SW480 (cell line): ENCODE measurements at regions not wholly inside any gene's neighbourhood (a gene's known extent, or its start where the extent isn't known, plus 50 kb on each side); places are given as distances from the start of the nearest gene placed in this dataset.
A peak's percentile ranks its signal among the peaks of the same experiment; 100 is the strongest.
"Not testable (repeated sequence)": the region's sequence is repeated elsewhere in the genome, so short reads cannot be mapped to it uniquely, and the experiment has no call there.

ENCODE experiments used
- DNase-seq: peaks from one replicate; pipeline ENCODE4 v3.0.0-alpha.2; 2016; ENCODE audit warnings: low spot score

DNA sequence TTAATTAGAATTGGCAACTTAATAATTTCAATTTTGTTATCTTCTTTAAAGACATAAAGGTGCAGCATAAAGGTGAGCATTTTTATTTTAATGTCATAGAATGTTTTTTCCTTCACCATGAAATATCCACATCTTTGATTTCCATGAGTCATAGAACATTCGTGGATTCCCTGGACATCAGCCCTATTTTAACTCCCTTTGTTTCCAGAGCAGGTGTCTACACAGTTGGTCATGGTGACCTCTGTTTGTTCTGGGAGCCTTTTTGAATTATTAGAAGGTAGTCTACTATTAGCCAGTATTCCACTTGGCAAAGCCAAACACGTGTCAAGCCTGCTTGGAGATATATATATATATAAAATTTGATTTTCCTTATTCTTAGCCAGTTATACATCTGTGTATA, 572.9 kb downstream of the LTN1 start:
- no peak for DNase-seq

DNA sequence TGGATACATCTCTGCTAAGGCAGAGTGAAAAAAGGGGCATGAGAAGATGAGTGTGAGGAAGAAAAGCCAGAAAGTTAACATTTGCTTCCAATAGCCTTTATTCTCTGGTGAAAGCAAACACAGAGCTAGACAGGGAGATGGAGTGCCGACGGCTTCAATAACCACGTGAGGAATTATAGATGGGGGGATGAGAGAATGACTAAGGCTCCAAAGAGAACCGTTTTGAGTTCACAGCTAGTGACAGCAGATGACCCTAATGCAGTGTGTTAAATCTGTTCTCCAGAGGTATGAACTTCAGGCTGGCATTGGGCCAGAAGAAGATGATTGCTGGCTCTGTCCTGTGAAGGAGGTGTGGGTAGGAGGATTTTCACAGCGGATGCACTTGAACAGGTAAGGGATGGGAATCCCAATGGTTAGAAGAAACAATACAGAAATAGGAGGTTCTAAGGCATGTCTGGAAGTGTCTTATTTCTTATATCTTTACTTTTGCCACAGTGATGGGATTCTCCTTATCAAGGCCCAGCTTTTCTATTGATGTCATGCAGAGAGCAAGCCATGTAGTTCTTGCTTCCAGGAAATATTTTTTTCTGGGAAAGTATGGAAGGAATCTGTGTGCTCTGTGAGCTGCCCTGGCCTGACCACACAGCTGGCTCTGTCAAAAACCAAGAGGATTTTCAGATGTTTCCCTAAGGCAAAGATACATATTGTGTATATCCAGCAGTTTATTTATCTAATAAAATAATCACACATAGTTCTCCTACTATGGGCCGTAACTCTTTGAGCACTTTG, 573.8 kb downstream of the LTN1 start:
- DNase-seq, result no peak

DNA sequence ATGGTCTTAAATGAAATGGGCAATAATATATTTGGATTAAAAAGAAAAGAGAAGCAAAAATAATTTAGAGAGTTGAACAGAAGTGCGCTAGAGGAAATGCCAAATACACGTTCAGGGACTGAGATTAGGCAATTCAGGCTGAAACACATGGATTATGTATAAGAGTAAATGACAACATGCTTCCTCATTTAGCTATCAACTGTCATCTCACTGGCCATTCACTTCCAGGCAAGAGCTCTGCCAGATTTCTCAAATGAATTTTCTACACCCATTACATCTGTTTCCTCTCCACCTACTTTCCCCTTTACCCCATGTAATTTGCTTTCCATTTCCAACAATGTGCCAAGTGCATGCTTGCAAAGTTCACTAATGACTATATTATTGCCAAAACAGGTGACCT, 582.4 kb downstream of the LTN1 start:
- DNase-seq, result no peak

DNA sequence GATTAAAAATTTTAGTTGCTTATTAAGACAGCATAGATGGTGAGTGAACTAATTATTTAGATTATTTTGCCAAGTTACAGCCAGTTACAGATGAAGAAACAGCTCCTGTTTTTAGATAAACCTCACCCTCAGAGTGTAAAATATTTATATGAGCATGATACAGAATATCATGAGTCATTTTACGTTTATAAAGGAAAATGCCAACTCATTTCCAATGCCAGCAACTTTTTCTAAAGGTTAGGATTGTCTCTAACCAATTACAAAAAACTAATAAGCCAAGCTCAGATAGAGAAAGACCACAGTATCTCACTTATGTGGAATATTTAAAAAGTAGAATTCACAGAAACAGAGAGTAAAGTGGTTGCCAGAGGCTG, 590.1 kb downstream of the LTN1 start:
- DNase-seq, result no peak

DNA sequence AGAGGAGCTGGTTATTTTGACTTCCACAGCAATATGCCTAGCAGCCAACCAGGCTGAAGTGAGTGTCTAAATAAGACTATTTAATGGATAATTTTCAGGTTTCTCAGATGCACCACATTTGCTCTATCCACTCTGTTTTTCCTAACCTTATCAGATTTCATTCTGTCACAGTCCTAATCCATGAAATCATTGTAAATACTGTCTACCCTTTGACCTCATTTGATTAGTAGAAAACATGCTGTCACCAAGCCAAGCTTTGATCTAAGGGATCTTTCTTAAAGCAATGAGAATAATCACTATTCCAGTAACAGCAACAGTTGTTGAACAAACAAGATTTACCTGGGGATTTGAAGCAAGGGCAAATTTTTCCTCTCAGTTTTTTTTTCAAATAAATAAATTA, 595.6 kb downstream of the LTN1 start:
- DNase-seq, result no peak

DNA sequence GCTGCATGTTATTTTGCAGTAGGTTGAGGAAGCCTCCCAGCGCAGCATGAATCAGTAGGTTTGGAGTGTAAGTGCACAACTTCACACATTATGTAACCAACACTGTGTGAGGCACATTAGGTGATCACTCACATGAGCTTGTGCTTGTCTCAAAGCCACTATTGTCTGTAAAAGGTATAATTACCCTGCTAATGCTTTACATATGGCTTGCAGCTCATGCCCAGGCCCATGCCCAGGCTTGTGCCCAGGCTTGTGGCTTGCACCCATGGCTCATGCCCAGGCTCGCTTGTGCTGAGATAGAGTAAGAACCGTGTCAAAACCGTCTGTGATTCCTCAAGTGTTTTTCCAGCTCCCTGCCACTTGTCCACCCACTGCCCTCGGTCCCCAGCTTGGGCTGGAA, 596.3 kb downstream of the LTN1 start:
- DNase-seq, result no peak

DNA sequence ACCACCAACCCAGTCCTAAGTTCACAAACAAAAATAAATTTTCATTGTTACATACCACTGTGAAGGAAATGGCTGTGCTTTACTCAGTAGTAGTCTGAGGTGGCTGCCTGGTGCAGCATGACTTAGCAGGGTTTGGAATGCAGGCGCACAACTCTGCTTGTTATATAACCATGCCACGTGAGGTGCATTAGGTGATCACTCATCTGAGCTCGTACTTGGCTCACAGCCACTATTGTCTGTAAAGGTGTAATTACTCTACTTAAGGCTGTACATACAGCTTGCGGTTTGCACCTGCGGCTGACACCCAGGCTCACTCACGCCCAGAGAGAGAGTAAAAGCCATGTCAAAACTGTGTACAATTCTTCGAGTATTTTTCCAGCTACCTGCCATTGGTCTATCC, 599.4 kb downstream of the LTN1 start:
- DNase-seq, result peak; percentile 92

DNA sequence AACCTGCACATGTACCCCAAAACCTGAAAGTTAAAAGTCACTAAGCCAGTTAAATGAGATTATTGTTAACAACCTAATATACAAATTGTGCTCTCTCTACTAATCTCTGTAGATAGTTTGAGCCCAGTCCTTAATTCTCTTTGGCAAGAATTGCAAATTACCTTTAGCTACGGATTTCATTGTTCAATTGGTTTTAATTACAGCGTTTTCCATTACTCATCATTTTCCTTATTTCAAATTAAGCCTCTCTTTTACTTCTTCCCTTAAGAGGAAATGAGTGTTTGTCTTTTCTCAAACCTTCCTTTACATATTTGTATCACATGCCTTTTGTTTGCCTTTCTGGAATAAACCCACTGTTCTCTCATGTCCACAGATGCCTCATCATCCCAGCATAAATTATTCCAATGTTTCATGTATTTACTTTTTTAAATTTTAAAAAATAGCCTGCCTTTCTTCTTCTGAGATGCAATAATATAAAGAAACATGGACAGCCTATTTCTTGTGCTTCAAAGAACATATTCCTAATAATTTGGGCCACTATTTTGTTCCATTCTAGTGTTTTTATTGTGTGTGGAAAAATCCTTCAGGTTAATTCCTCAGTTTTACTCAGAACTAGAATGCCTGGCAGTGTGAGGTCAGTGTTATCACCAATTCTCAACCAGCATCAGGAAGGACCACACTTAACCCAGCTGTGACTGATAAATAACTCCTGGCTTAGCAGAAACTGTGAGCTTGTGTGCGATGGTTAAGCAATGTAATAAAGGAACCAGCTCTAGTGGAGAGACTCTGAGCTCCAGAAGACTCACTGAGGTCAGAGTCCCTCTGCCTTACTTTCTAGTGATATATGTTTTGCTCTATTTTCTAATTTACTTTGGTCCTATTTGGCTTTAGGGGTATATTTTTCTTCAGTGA, 600.5 kb downstream of the LTN1 start:
- DNase-seq, result no peak

DNA sequence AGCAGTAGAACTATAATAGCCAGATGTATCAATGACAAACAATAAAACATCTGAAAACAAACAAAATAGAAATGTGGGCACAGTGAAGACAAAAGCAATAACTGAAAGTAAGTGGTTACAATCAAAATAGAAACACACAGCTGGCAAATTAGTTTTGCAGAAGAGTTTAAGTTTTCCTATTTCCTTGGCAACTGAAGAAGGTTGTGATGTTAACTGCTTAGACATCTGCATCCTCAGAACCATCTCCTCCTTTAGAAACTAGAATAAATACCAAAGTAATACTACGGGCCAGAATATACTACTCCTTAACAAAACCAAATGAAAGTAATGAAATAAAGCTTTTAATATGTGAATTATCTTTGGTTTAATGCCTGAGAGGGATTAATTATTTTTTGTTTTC, 605.5 kb downstream of the LTN1 start:
- no peak for DNase-seq

DNA sequence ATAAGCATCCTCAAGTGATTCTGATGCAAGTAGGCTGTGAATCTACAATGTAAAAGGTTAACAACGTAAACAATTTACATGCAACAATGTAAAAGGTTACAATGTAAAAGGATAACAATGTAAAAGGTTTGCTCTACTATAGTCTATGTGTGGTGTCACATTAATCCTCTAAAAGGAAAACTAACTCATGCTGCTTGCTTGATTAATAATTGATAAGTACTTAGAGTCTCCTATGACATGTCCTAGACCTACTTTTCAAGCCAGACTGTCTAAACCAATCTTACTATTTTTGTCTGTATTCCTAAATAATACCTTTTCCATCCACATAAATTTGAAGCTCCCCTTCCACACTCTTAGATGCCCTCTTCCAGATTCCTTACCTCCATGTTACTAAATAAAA, 606.8 kb downstream of the LTN1 start:
- DNase-seq, result no peak

DNA sequence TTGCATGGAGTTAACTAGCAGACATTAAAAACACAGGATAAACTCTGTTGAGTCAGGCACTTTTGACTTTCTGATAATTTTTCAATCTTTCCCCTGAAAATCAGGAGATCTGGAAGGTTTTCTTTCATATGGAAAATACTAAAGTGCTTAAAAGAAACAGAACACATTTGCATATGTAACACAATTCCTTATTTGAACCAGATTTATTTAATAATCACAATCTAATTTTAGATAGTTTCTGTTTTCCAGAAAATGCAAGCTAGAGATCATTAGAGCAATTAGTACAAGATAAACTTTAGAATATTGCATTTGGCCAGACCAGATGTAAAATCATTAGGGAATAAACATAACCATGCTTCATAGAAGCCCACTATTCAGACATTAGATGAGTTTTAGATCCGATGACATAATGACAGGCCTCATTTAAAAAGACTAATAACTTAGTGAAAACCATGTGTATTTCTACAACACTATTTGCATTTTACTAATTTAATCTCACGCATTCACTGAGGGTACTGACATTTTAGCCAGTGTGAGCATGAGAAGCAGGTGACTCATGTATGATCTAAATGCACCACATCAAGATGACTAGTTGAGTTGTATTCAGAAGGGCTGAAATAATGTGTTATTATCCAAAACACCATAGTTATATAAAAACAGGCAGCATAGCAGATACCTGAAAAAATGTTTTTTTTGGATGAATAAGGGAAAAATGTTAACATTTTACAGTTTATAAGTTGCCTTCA, 611.5 kb downstream of the LTN1 start:
- DNase-seq, result not testable (repeated sequence)

DNA sequence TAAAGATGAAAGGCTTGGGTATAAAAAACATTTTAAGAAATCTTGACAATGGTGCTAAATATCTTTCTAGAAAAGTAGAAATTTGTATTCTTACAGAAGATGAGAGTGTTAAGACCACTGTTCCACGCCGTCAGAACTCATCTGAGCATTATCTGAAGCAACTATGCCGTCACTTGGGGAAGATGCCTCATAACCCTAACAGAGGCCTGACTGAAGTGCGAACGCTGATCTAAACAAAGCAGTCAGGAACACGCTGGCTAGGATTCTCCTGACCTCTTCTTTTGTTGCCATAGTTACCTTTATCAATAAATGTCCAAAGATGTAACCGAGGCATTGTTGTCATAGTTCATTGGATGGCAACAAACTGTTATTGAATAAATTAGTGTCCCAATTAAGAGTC, 612.4 kb downstream of the LTN1 start:
- DNase-seq, result no peak

DNA sequence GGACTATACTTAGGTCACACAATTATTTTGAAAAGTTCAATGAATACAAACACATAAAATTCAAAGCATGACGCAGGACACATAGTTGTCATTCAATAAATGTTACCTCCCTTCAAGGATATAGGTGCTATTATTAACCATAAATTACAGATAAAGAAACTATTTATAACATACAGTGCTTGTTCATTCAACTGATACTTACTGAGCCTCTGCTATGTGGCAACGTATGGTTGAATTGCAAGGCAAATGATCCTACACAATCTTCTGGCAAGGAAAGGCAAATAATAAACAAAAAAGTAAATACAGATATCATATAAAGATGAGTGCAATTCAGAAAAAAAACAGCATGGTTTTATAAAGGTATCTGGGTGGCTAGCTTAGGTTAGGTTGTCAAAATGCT, 614.7 kb downstream of the LTN1 start:
- no peak for DNase-seq

DNA sequence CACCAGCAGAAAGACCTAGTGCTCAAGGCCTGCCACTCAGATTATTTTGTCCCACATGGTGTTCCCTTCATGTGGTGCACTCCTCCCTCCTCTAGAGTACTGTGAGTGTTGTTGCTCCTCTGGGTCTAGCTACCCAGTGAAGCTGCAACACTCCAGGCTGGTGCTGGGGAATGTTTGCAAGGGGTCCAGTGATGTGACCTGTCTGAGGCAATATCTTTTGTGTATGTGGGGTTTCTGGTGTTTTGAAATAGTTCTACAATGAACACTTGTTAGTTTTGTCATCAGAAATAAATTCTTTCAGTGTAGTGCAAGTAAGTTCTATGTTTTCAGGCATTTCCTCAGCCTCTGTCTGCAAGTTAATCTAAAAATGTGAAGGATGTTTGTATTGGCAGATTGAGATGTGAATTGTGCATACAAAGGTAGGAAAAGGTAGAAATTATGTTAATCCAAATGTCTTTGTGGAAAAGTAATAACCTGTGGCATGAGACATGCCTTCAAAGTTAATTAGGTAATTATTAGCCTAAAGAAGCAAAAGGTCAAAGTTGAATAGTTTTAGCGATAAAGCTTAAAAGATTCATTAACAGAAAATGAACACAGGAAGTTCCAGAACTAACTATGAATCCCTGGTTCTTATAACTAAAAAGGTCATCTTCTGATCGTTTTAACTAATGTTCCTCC, 616.8 kb downstream of the LTN1 start:
- no peak for DNase-seq

DNA sequence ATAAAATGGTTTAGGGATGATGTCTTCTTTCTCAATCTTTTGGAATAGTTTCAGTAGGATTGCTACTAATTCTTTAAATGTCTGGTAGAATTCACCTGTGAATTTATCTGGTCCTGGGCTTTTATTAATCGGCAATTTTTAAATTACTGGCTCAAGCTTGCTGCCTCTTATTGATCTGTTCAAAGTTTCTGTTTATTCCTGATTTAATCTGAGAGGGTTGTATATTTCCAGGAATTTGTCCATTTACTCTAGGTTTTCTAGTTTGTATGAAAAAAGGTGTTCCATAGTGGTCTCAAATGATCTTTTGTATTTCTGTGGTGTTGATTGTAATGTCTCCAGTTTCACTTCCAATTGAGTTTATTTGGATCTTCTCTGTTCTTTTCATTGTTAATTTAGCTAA, 617.8 kb downstream of the LTN1 start:
- DNase-seq, result no peak

DNA sequence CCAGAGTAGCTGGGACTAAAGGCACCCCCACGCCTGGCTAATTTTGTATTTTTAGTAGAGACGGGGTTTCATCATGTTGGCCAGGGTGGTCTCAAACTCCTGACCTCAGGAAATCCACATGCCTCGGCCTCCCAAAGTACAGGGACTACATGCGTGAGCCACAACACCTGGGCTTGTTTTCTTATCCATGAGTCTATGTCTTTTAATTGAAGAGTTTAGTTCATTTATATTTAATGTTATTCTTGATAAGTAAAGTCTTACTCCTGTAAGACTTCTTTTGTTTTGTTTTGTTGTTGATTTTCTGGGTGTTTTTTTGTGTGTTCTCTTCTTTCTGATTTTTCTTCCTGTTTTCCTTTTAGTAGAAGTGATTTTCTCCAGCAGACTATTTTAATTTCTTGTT, 621.0 kb downstream of the LTN1 start:
- no peak for DNase-seq

DNA sequence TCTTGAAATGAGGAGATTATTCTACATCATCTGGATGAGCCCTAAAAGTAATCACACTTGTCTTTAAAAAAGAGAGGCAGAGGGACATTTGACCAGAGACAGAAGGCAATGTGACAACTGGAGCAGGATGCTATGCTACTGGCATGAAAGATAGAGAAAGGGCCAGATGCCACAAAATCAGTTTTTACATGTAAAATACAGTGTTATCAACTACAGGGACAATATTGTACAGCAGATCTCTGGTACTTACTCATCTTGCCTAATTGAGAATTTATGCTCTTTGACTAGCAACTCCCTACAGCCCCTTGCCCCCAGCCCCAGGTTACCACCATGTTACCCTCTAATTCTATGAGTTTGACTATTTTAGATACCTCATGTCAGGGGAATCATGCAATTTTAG, 633.4 kb downstream of the LTN1 start:
- DNase-seq, result no peak

DNA sequence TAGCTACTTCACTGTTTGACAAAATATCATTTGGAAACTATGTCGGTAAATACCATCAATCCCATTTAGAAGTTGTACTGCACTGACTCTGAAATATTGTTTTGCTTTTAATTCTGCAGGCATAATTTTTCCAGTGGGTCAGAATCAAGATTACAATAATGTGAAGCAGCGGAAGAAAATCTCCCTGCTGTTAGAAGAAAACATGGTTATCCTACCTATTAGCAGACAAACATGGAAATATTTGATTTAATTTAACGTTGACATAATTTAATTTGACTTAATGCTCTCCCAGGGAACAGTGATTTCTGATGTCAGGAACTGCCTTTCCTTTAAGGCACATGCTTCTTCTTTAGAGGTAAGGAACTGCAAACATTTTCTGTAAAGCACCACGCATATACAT, 634.0 kb downstream of the LTN1 start:
- DNase-seq, result no peak

DNA sequence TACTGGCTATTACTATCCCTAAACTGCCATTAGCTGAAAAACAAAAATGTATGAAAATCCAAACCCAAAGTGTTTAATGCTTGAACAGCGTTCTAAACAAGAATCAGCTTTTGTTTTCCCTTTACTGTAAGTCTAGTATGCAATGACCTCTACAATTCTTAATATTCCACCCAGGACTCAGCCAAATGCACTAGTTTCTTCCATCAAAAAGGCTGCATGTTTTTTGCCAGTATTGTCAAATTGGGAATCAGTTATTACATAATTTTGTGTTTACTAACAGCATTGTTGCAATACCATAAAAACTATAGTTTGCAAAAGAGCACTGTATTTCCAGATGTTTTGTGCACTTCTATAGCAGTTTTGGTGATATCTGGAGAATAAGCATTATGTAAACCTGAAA, 634.5 kb downstream of the LTN1 start:
- no peak for DNase-seq

DNA sequence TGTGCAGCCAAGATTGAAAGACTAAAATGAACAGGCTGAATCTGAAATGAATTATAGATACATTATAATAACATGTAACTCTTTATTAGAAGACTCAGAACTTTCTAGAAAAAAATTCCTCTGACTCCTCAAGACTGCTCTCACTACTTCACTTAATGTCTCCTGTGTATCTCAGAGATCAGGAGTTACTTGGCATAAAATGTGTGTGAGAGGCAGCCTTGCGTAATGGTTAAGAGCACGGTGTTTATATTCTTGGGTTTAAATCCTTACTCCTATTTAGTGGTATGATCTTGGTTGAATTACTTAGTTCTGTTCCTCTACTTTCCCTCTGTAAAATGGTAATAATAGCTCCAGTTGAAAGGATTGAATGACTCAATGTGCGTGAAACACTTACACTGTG, 634.9 kb downstream of the LTN1 start:
- DNase-seq, result no peak

DNA sequence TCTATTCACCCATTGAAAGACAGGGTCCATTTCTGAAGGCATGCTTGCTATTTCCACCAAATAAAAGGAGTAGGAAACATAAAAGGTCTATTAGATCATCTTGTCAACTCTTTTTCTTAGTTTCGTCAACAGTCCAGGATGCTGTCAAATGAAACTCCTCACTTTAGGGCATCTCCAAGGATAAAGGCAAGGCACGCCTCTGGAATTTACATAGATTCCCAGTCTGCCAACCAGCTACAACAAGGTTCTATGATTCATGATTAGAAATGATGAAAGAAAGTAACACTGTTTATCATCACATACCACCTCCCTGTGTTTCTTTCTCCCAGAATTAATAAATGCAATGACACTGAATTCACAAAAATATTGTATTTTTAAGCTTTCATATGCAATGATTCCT, 636.3 kb downstream of the LTN1 start:
- no peak for DNase-seq

DNA sequence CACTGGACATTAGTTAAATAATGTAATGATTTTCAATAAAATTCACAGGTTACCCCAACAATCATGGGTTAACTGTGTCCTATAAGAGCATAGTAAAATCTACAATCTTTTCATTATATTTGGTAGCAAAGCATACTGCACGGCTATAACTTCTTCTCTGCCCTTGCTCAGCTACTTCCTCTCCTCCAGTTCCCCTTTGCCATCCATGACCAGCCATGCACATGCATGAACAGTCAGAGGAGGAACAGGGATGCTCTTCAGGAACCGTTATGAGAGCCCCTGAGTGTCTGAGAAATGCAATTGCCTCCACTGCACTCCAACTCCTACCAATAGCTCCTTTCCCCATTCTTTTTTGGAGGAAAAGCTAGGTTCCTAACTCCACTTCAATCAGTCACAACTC, 646.7 kb downstream of the LTN1 start:
- no peak for DNase-seq
